H9 (cell line): ENCODE measurements at regions not wholly inside any gene's neighbourhood (a gene's known extent, or its start where the extent isn't known, plus 50 kb on each side); places are given as distances from the start of the nearest gene placed in this dataset.

Source experiments
- DNase-seq: peaks from one replicate; pipeline ENCODE4 v3.0.0-alpha.2; 2017
- H2AFZ ChIP-seq: one replicate; pipeline ENCODE4 v1.6.1; 2013; ENCODE audit warnings: mild to moderate bottlenecking, low read length, control low read depth, moderate library complexity
- H2AK5ac ChIP-seq: 2 replicates; pipeline ENCODE4 v1.6.1; 2013; ENCODE audit warnings: low read length, control low read depth, mixed read lengths; ENCODE audit not compliant: insufficient read length
- H2BK120ac ChIP-seq: one replicate; pipeline ENCODE4 v1.6.1; 2013; ENCODE audit warnings: low read depth, mild to moderate bottlenecking, low read length, control low read depth, inconsistent platforms; ENCODE audit not compliant: poor library complexity, severe bottlenecking
- H2BK12ac ChIP-seq: 2 replicates; pipeline ENCODE4 v1.6.1; 2013; ENCODE audit warnings: low read length, control low read depth, mixed read lengths, low read depth; ENCODE audit not compliant: insufficient read length
- H2BK15ac ChIP-seq: 2 replicates; pipeline ENCODE4 v1.6.1; 2013; ENCODE audit warnings: low read depth, low read length, control low read depth
- H2BK20ac ChIP-seq: one replicate; pipeline ENCODE4 v1.6.1; 2013; ENCODE audit warnings: low read depth, mild to moderate bottlenecking, low read length, control low read depth, inconsistent platforms; ENCODE audit not compliant: poor library complexity, severe bottlenecking
- H2BK5ac ChIP-seq: 2 replicates; pipeline ENCODE4 v1.6.1; 2013; ENCODE audit warnings: low read length, control low read depth, mixed read lengths; ENCODE audit not compliant: insufficient read length
- H3K14ac ChIP-seq: 2 replicates; pipeline ENCODE4 v1.6.1; 2013; ENCODE audit warnings: low read length, control low read depth; ENCODE audit not compliant: insufficient read depth
- H3K18ac ChIP-seq: 2 replicates; pipeline ENCODE4 v1.6.1; 2013; ENCODE audit warnings: low read depth, mild to moderate bottlenecking, mixed read lengths, low read length, control low read depth; ENCODE audit not compliant: insufficient read length
- H3K23ac ChIP-seq: 2 replicates; pipeline ENCODE4 v1.6.1; 2013; ENCODE audit warnings: low read length, control low read depth, mixed read lengths, low read depth; ENCODE audit not compliant: insufficient read length
- H3K23me2 ChIP-seq: 2 replicates; pipeline ENCODE4 v1.6.1; 2013; ENCODE audit warnings: low read depth, mild to moderate bottlenecking, mixed read lengths, low read length, control low read depth; ENCODE audit not compliant: insufficient read length, poor library complexity, severe bottlenecking
- H3K27ac ChIP-seq: 2 replicates; pipeline ENCODE4 v1.5.1; 2013; ENCODE audit warnings: low read length, control low read depth, mixed read lengths, low read depth; ENCODE audit not compliant: insufficient read length
- H3K27me3 ChIP-seq: 2 replicates; pipeline ENCODE4 v1.6.1; 2013; ENCODE audit warnings: low read length, control low read depth, inconsistent platforms; ENCODE audit not compliant: insufficient read depth
- H3K4ac ChIP-seq: 2 replicates; pipeline ENCODE4 v1.6.1; 2013; ENCODE audit warnings: low read depth, mild to moderate bottlenecking, control low read depth, inconsistent platforms, low read length, moderate library complexity
- H3K4me1 ChIP-seq: 2 replicates; pipeline ENCODE4 v1.6.1; 2013; ENCODE audit warnings: low read length, control low read depth, inconsistent platforms; ENCODE audit not compliant: insufficient read depth
- H3K4me2 ChIP-seq: 2 replicates; pipeline ENCODE4 v1.6.1; 2013; ENCODE audit warnings: low read length, control low read depth, mixed read lengths; ENCODE audit not compliant: insufficient read length, insufficient read depth
- H3K56ac ChIP-seq: 2 replicates; pipeline ENCODE4 v1.6.1; 2013; ENCODE audit warnings: low read depth, mild to moderate bottlenecking, mixed read lengths, low read length, control low read depth; ENCODE audit not compliant: insufficient read length
- H3K79me1 ChIP-seq: 2 replicates; pipeline ENCODE4 v1.6.1; 2013; ENCODE audit warnings: low read depth, mild to moderate bottlenecking, moderate library complexity, low read length, control low read depth, inconsistent platforms; ENCODE audit not compliant: insufficient read depth, poor library complexity, severe bottlenecking
- H3K79me2 ChIP-seq: 2 replicates; pipeline ENCODE4 v1.6.1; 2013; ENCODE audit warnings: low read length, control low read depth, inconsistent platforms; ENCODE audit not compliant: insufficient read depth
- H3K9ac ChIP-seq: 2 replicates; pipeline ENCODE4 v1.6.1; 2013; ENCODE audit warnings: low read length, control low read depth, mixed read lengths; ENCODE audit not compliant: insufficient read length; ENCODE audit errors: extremely low read depth
- H3K9me3 ChIP-seq: one replicate; pipeline ENCODE4 v1.6.1; 2013; ENCODE audit warnings: low read depth, low read length, inconsistent platforms; ENCODE audit not compliant: control insufficient read depth
- H3T11ph ChIP-seq: one replicate; pipeline ENCODE4 v1.6.1; 2013; ENCODE audit warnings: mild to moderate bottlenecking, low read length, control low read depth, inconsistent platforms
- H4K20me1 ChIP-seq: one replicate; pipeline ENCODE4 v1.6.1; 2013; ENCODE audit not compliant: control insufficient read depth, insufficient read length, insufficient read depth
- H4K5ac ChIP-seq: 2 replicates; pipeline ENCODE4 v1.6.1; 2013; ENCODE audit warnings: low read depth, mild to moderate bottlenecking, mixed read lengths, low read length, control low read depth; ENCODE audit not compliant: insufficient read length
- H4K8ac ChIP-seq: replicated peaks from 2 replicates; pipeline ENCODE4 v1.6.1; 2013; ENCODE audit warnings: low read length, control low read depth, mixed read lengths, low read depth; ENCODE audit not compliant: insufficient read length
- H4K91ac ChIP-seq: 2 replicates; pipeline ENCODE4 v1.6.1; 2013; ENCODE audit warnings: low read depth, mild to moderate bottlenecking, moderate library complexity, mixed read lengths, low read length, control low read depth; ENCODE audit not compliant: insufficient read length
- H3K27ac Mint-ChIP-seq, 3 experiments: 2 replicates in 2 of 3; 3 replicates in 1 of 3; pipeline ENCODE4 v1.8.0; 2020 to 2021; ENCODE audit warnings: mixed read lengths in 3 of 3, mild to moderate bottlenecking in 1 of 3, moderate library complexity in 1 of 3
- H3K27me3 Mint-ChIP-seq: 2 replicates; pipeline ENCODE4 v1.8.0; 2021; ENCODE audit warnings: low read depth, mild to moderate bottlenecking, moderate library complexity, mixed read lengths
- H3K36me3 Mint-ChIP-seq, 3 experiments: 2 replicates in 2 of 3; 3 replicates in 1 of 3; pipeline ENCODE4 v1.8.0; 2020 to 2021; ENCODE audit warnings: low read depth in 3 of 3, mixed read lengths in 3 of 3; ENCODE audit not compliant: insufficient read depth in 1 of 3
- H3K4me1 Mint-ChIP-seq, 2 experiments: 2 replicates each; pipeline ENCODE4 v1.8.0; 2020; ENCODE audit warnings: mixed read lengths in 2 of 2
- H3K4me3 Mint-ChIP-seq, 2 experiments: 2 replicates in 1 of 2; 3 replicates in 1 of 2; pipeline ENCODE4 v1.8.0; 2020 to 2021; ENCODE audit warnings: mild to moderate bottlenecking in 2 of 2, mixed read lengths in 2 of 2, moderate library complexity in 1 of 2
- H3K9me3 Mint-ChIP-seq, 2 experiments: 2 replicates in 1 of 2; 3 replicates in 1 of 2; pipeline ENCODE4 v1.8.0; 2020; ENCODE audit warnings: mild to moderate bottlenecking in 2 of 2, mixed read lengths in 2 of 2, moderate library complexity in 1 of 2
- CTCF ChIP-seq: fragments of 200-600 bp; sonication (generic); conservative IDR thresholded peaks from 3 replicates; pipeline ENCODE4 v1.8.0; 2021; ENCODE audit warnings: antibody characterized with exemption, mild to moderate bottlenecking
- WGBS: extraction: QIAGEN DNeasy Blood & Tissue Kit; methylation state at CpG from one replicate; pipeline ENCODE4 v1.1.7; 2013; ENCODE audit warnings: missing lambda C conversion rate, low lambda C conversion rate, mixed read lengths; ENCODE audit not compliant: insufficient read length; ENCODE audit errors: extremely low coverage; 5-methylcytosine and 5-hydroxymethylcytosine counted together

GRCh38 chr9:103941104-103941503, 153.0 kb upstream of the SMC2 start:
- Histone ChIP-seq H4K8ac (no peak overlapping the region), H3K23me2 (no peaks in the 10 kb centered on the region), H4K5ac (no peak overlapping the region), H2AFZ (no peak overlapping the region), H2BK12ac (no peak overlapping the region), H3K27me3 (no peaks in the 10 kb centered on the region), H3T11ph (no peak overlapping the region), H2BK5ac (no peak overlapping the region), H2BK20ac (no peak overlapping the region), H3K56ac (no peak overlapping the region), H3K79me1 (no peaks in the 10 kb centered on the region), H3K23ac (no peak overlapping the region), H2BK15ac (no peak overlapping the region), H3K4me1 (no peaks in the 10 kb centered on the region), H4K20me1 (no peaks in the 10 kb centered on the region), H2BK120ac (no peak overlapping the region), H2AK5ac (no peak overlapping the region), H3K27ac (no peak overlapping the region), H4K91ac (no peak overlapping the region), H3K4me2 (no peak overlapping the region), H3K9me3 (no peaks in the 10 kb centered on the region), H3K4ac (no peak overlapping the region), H3K18ac (no peak overlapping the region), H3K79me2 (no peaks in the 10 kb centered on the region), H3K14ac (no peak overlapping the region; the same call in 1 of the 2 replicates), H3K9ac (no peak overlapping the region)
- no peaks in the 10 kb centered on the region for H3K9me3 Mint-ChIP-seq
- H3K4me3 Mint-ChIP-seq: no peak overlapping the region
- H3K27ac Mint-ChIP-seq: no peak overlapping the region; a peak in 1 of 7 replicates
- peaks cover 3 to 5% of the 10 kb centered on the region in 2 experiments for H3K4me1 Mint-ChIP-seq
- DNase-seq: peak; percentile 41
- no peaks in the 10 kb centered on the region for H3K27me3 Mint-ChIP-seq
- WGBS: no CpG with 5 or more reads among the region's 11 CpGs
- H3K36me3 Mint-ChIP-seq: no peaks in the 10 kb centered on the region
- TF ChIP-seq CTCF: no peak
